GM18526 (cell line): ENCODE measurements at regions not wholly inside any gene's neighbourhood (a gene's known extent, or its start where the extent isn't known, plus 50 kb on each side); places are given as distances from the start of the nearest gene placed in this dataset.

Experiments
- POLR2A ChIP-seq: IDR thresholded peaks from 3 replicates; pipeline ENCODE4 v1.6.1; 2011; ENCODE audit not compliant: insufficient read length; ENCODE audit errors: extremely low read depth

- no peak for TF ChIP-seq POLR2A
These were observed 200.9 kb upstream of the ID2 start for GRCh38 chr2:8480915-8481314.

GRCh38 chr2:8481463-8482009 is 200.3 kb upstream of the ID2 start:
- no peak for TF ChIP-seq POLR2A

- no peak for TF ChIP-seq POLR2A
These were observed 199.4 kb upstream of the ID2 start for GRCh38 chr2:8482432-8482831.

- no peak for TF ChIP-seq POLR2A
These were observed 197.2 kb upstream of the ID2 start for GRCh38 chr2:8484502-8485283.

- no peak for TF ChIP-seq POLR2A
These were observed 196.1 kb upstream of the ID2 start for GRCh38 chr2:8485736-8486135.

GRCh38 chr2:8486141-8486540 is 195.7 kb upstream of the ID2 start:
- no peak for TF ChIP-seq POLR2A

GRCh38 chr2:8487461-8487932 is 194.4 kb upstream of the ID2 start:
- TF ChIP-seq POLR2A: no peak

- TF ChIP-seq POLR2A: no peak
These were observed 193.7 kb upstream of the ID2 start for GRCh38 chr2:8488001-8488738.

- no peak for TF ChIP-seq POLR2A
These were observed 192.6 kb upstream of the ID2 start for GRCh38 chr2:8489221-8489620.

GRCh38 chr2:8489751-8490150 is 192.1 kb upstream of the ID2 start:
- TF ChIP-seq POLR2A: no peak

GRCh38 chr2:8490166-8490721 is 191.6 kb upstream of the ID2 start:
- TF ChIP-seq POLR2A: no peak

- TF ChIP-seq POLR2A: no peak
These were observed 190.4 kb upstream of the ID2 start for GRCh38 chr2:8491296-8492027.

- no peak for TF ChIP-seq POLR2A
These were observed 187.7 kb upstream of the ID2 start for GRCh38 chr2:8494151-8494550.

GRCh38 chr2:8494589-8494988 is 187.3 kb upstream of the ID2 start:
- no peak for TF ChIP-seq POLR2A
